DMS 273 (cell line): ENCODE measurements at regions not wholly inside any gene's neighbourhood (a gene's known extent, or its start where the extent isn't known, plus 50 kb on each side); places are given as distances from the start of the nearest gene placed in this dataset.

Experiments
- DNase-seq: peaks from one replicate; lab custom pipeline; 2025; ENCODE audit not compliant: unreplicated experiment; lab: John Stamatoyannopoulos, UW

GRCh38 chr20:60964911-60965310 lies 287.1 kb upstream of the CDH4 start:
- no peak for DNase-seq

- no peak for DNase-seq
Observed at GRCh38 chr20:60966031-60966430, 286.0 kb upstream of the CDH4 start.

GRCh38 chr20:60966766-60967165 lies 285.3 kb upstream of the CDH4 start:
- DNase-seq = no peak

- DNase-seq = no peak
Observed at GRCh38 chr20:60967431-60968316, 284.4 kb upstream of the CDH4 start.

- no peak for DNase-seq
Observed at GRCh38 chr20:60968853-60969720, 283.0 kb upstream of the CDH4 start.

GRCh38 chr20:60970601-60971000 lies 281.5 kb upstream of the CDH4 start:
- no peak for DNase-seq

GRCh38 chr20:60974022-60974421 lies 278.0 kb upstream of the CDH4 start:
- no peak for DNase-seq

GRCh38 chr20:60974441-60974945 lies 277.6 kb upstream of the CDH4 start:
- DNase-seq = no peak

GRCh38 chr20:60976139-60976538 lies 275.9 kb upstream of the CDH4 start:
- no peak for DNase-seq

- no peak for DNase-seq
Observed at GRCh38 chr20:60976913-60977312, 275.1 kb upstream of the CDH4 start.

- DNase-seq = no peak
Observed at GRCh38 chr20:60977901-60978300, 274.2 kb upstream of the CDH4 start.

- DNase-seq = no peak
Observed at GRCh38 chr20:60984666-60985065, 267.4 kb upstream of the CDH4 start.

GRCh38 chr20:60986506-60987156 lies 265.4 kb upstream of the CDH4 start:
- no peak for DNase-seq

GRCh38 chr20:60990061-60990460 lies 262.0 kb upstream of the CDH4 start:
- DNase-seq = no peak

- DNase-seq = no peak
Observed at GRCh38 chr20:60990643-60991042, 261.4 kb upstream of the CDH4 start.

GRCh38 chr20:60993433-60994044 lies 258.5 kb upstream of the CDH4 start:
- DNase-seq = peak; percentile 12

- no peak for DNase-seq
Observed at GRCh38 chr20:60999250-60999649, 252.8 kb upstream of the CDH4 start.

GRCh38 chr20:61002090-61002489 lies 250.0 kb upstream of the CDH4 start:
- DNase-seq = no peak

- DNase-seq = no peak
Observed at GRCh38 chr20:61014491-61014890, 237.6 kb upstream of the CDH4 start.

- DNase-seq = no peak
Observed at GRCh38 chr20:61015602-61016001, 236.5 kb upstream of the CDH4 start.

GRCh38 chr20:61019322-61019721 lies 232.7 kb upstream of the CDH4 start:
- DNase-seq = no peak
